K562 (cell line): ENCODE measurements at regions not wholly inside any gene's neighbourhood (a gene's known extent, or its start where the extent isn't known, plus 50 kb on each side); places are given as distances from the start of the nearest gene placed in this dataset.
A peak's percentile ranks its signal among the peaks of the same experiment; 100 is the strongest.

Experiments used
- ATAC-seq: fragments of 200-7000 bp; cut with Tn5 transposase; 3 replicates; pipeline ENCODE4 v1.9.1; 2020; ENCODE audit warnings: moderate library complexity
- BruUV-seq: library from RNA; stranded (reverse); fragments of 400-500 nt; replicated peaks from 2 replicates; lab custom pipeline; 2021; lab: Mats Ljungman, UMichigan
- CTCF ChIA-PET: fragments of 300-600 bp; formaldehyde crosslinking; extraction: SDS; loops from one replicate; lab custom pipeline; 2021; ENCODE audit warnings: low intra/inter-chr PET ratio; lab: Yijun Ruan, JAX
- POLR2A ChIA-PET: fragments of 300-600, 350-650 bp; sonication (Branson Sonifier 250); formaldehyde crosslinking; extraction: SDS; loops from one replicate; lab custom pipeline; 2021; ENCODE audit warnings: antibody characterized with exemption, inconsistent platforms; lab: Yijun Ruan, JAX
- DNase-seq, 4 experiments: peaks; one replicate each; pipeline versions ENCODE4 v3.0.0 to v3.0.0-alpha.2; 2011 to 2018; ENCODE audit warnings: low spot score in 3 of 4, mixed read lengths in 3 of 4; ENCODE audit errors: extremely low read depth in 1 of 4
- FAIRE-seq: peaks from 2 replicates; lab custom pipeline; 2011; peaks lifted over from hg19 to GRCh38; lab: Jason Lieb, UNC
- H2AFZ ChIP-seq: 2 replicates; pipeline ENCODE4 v1.6.0; 2011; ENCODE audit warnings: low read depth, low read length, control low read depth, inconsistent platforms
- H3K27ac ChIP-seq: fragments of 200-600 bp; 3 replicates; pipeline ENCODE4 v1.8.0; 2011; ENCODE audit warnings: low read depth, mild to moderate bottlenecking, control low read depth, inconsistent platforms, low read length, moderate library complexity, mixed read lengths; ENCODE audit errors: extremely low read depth
- H3K27me3 ChIP-seq, 2 experiments: fragments of 300-600 bp in 1 of 2; 2 replicates in 1 of 2; 3 replicates in 1 of 2; pipeline versions ENCODE4 v1.6.0 to v1.8.0; 2011; ENCODE audit warnings: inconsistent platforms in 2 of 2, low read length in 2 of 2, mild to moderate bottlenecking in 1 of 2, mixed read lengths in 1 of 2, moderate library complexity in 1 of 2; ENCODE audit not compliant: control insufficient read depth in 2 of 2, insufficient read depth in 2 of 2
- H3K36me3 ChIP-seq: fragments of 300-600 bp; 3 replicates; pipeline ENCODE4 v1.8.0; 2011; ENCODE audit warnings: mild to moderate bottlenecking, low read length, inconsistent platforms; ENCODE audit not compliant: control insufficient read depth, insufficient read depth
- H3K4me1 ChIP-seq, 2 experiments: fragments of 200-600 bp in 1 of 2; replicated peaks in 1 of 2; 2 replicates in 1 of 2; 3 replicates in 1 of 2; pipeline versions ENCODE4 v1.5.1 to v1.8.0; 2011; ENCODE audit warnings: inconsistent platforms in 2 of 2, low read length in 2 of 2, mild to moderate bottlenecking in 1 of 2, mixed read lengths in 1 of 2, moderate library complexity in 1 of 2; ENCODE audit not compliant: control insufficient read depth in 2 of 2, insufficient read depth in 2 of 2
- H3K4me2 ChIP-seq: 2 replicates; pipeline ENCODE4 v1.6.1; 2011; ENCODE audit warnings: low read length, control low read depth, inconsistent platforms, mixed read lengths; ENCODE audit not compliant: insufficient read depth
- H3K4me3 ChIP-seq: fragments of 200-600 bp; sonication (generic), shearing (Covaris generic); 2 replicates; pipeline ENCODE4 v1.5.1; 2016; ENCODE audit warnings: control low read depth, inconsistent platforms
- H3K79me2 ChIP-seq: fragments of 200-600 bp; 3 replicates; pipeline ENCODE4 v1.8.0; 2011; ENCODE audit warnings: low read length, inconsistent platforms; ENCODE audit not compliant: control insufficient read depth, insufficient read depth
- H3K9ac ChIP-seq, 2 experiments: 2 replicates each; pipeline versions ENCODE4 v1.6.0 to v1.6.1; 2011; ENCODE audit warnings: low read depth in 2 of 2, low read length in 2 of 2, control low read depth in 1 of 2, inconsistent platforms in 1 of 2, mild to moderate bottlenecking in 1 of 2, mixed read lengths in 1 of 2; ENCODE audit not compliant: insufficient read depth in 1 of 2
- H3K9me1 ChIP-seq: one replicate; pipeline ENCODE4 v1.6.0; 2011; ENCODE audit warnings: inconsistent platforms, mild to moderate bottlenecking, low read length, moderate library complexity; ENCODE audit not compliant: control insufficient read depth, insufficient read depth
- H3K9me3 ChIP-seq: replicated peaks from 2 replicates; pipeline ENCODE4 v1.5.1; 2011; ENCODE audit warnings: low read depth, low read length, inconsistent platforms; ENCODE audit not compliant: control insufficient read depth, insufficient read depth
- H4K20me1 ChIP-seq: replicated peaks from 2 replicates; pipeline ENCODE4 v1.6.1; 2011; ENCODE audit warnings: low read length, inconsistent platforms, mixed read lengths; ENCODE audit not compliant: control insufficient read depth, insufficient read depth
- ARHGAP35 ChIP-seq: fragments of 450-650 bp; IDR thresholded peaks from 2 replicates; pipeline ENCODE4 v1.6.1; 2018; ENCODE audit not compliant: partially characterized antibody
- ARID3B ChIP-seq: fragments of 250-450 bp; sonication (Bioruptor Pico); IDR thresholded peaks from 2 replicates; pipeline ENCODE4 v1.4.0; 2020; ENCODE audit warnings: borderline replicate concordance
- ATF2 ChIP-seq: sonication (generic); formaldehyde crosslinking; IDR thresholded peaks from 2 replicates; pipeline ENCODE4 v1.8.1; 2022; ENCODE audit warnings: missing genetic modification reagents
- ATF6 ChIP-seq: sonication (generic); formaldehyde crosslinking; IDR thresholded peaks from 2 replicates; pipeline ENCODE4 v1.4.0; 2020; ENCODE audit warnings: mild to moderate bottlenecking, missing genetic modification reagents
- E2F1 ChIP-seq: sonication (generic); formaldehyde crosslinking; IDR thresholded peaks from 2 replicates; pipeline ENCODE4 v1.8.1; 2023; ENCODE audit warnings: mild to moderate bottlenecking, missing genetic modification reagents, moderate library complexity
- E2F8 ChIP-seq: fragments of 450-650 bp; IDR thresholded peaks from 2 replicates; pipeline ENCODE4 v1.7.1; 2018; ENCODE audit warnings: mild to moderate bottlenecking, low read depth; ENCODE audit not compliant: partially characterized antibody
- NCOA1 ChIP-seq: fragments of 450-650 bp; IDR thresholded peaks from 2 replicates; pipeline ENCODE4 v1.6.1; 2016; ENCODE audit warnings: low read depth
- PHF20 ChIP-seq: fragments of 450-650 bp; IDR thresholded peaks from 2 replicates; pipeline ENCODE4 v1.6.1; 2018; ENCODE audit not compliant: partially characterized antibody
- RNF219 ChIP-seq: fragments of 250-450 bp; sonication (Bioruptor Pico); IDR thresholded peaks from 2 replicates; pipeline ENCODE4 v1.5.0; 2022; ENCODE audit warnings: mild to moderate bottlenecking
- SIN3A ChIP-seq, 2 experiments: fragments of 150-350 bp in 1 of 2; IDR thresholded peaks; 2 replicates each; pipeline ENCODE4 v1.6.1; 2011 to 2016; ENCODE audit warnings: borderline replicate concordance in 2 of 2, low read depth in 2 of 2, low read length in 2 of 2, mild to moderate bottlenecking in 2 of 2, moderate library complexity in 2 of 2; ENCODE audit not compliant: control insufficient read depth in 1 of 2
- WGBS: fragments of 100-300 bp; shearing (Covaris generic); methylation state at CpG from one replicate; pipeline ENCODE4 v1.1.6; 2016; ENCODE audit warnings: low coverage, mixed read lengths; ENCODE audit not compliant: insufficient coverage; ENCODE audit errors: missing lambda C conversion rate; 5-methylcytosine and 5-hydroxymethylcytosine counted together
- in situ Hi-C: fragments of 300-500 bp; cut with MboI; formaldehyde crosslinking; loops from 4 replicates; pipeline ENCODE4 v1.15.0; 2018; ENCODE audit warnings: inconsistent platforms, mixed read lengths
- intact Hi-C: fragments of 100-400 bp; cut with micrococcal nuclease; formaldehyde crosslinking; loops from 2 replicates; pipeline ENCODE4 v1.14.2; 2022

GRCh38 chr1:228852024-228852423 lies 116.7 kb downstream of the RHOU start:
- ATAC-seq (peak; percentile 27; the same call in 1 of the 3 replicates), DNase-seq (no peak), FAIRE-seq (no peak)
- BruUV-seq = no TSS peak
- in situ Hi-C loops (no loop called here), intact Hi-C loops (no loop called here)
- H3K4me2 ChIP-seq = no peak overlapping the region
- peaks cover 0 to 4% of the 10 kb centered on the region in 2 experiments; a peak in 1 of 5 replicates for H3K27me3 ChIP-seq
- H3K27ac ChIP-seq = no peak overlapping the region; the same call in 2 of the 3 replicates
- H3K4me1 ChIP-seq = no peaks in the 10 kb centered on the region
- H4K20me1 ChIP-seq = no peaks in the 10 kb centered on the region
- no peaks in the 10 kb centered on the region for H3K36me3 ChIP-seq
- no peaks in the 10 kb centered on the region for H3K79me2 ChIP-seq
- H2AFZ ChIP-seq = no peak overlapping the region
- no peak overlapping the region for H3K9ac ChIP-seq
- H3K9me1 ChIP-seq = no peaks in the 10 kb centered on the region
- no peaks in the 10 kb centered on the region for H3K9me3 ChIP-seq
- ChIA-PET CTCF (no interaction called here), POLR2A (interaction anchor here (0.8 kb wide), 1 partner anchor 567 kb away, joined by 3 read pairs; no protein-coding TSS in a partner anchor)
- H3K4me3 ChIP-seq = no peak overlapping the region
- 0% methylated on average over 4 of the region's 4 CpGs for WGBS
- TF ChIP-seq NCOA1 (no peak), E2F1 (CRISPR knock-in tag) (no peak), SIN3A (IDR thresholded peaks at IDR 0.05; ENCODE audit: borderline replicate concordance in 2 of 2, control insufficient read depth in 1 of 2, low read depth in 2 of 2, low read length in 2 of 2) (no peak), ARHGAP35 (no peak), E2F8 (no peak), PHF20 (no peak), ARID3B (CRISPR knock-in tag) (no peak), ATF6 (CRISPR knock-in tag) (no peak), ATF2 (CRISPR knock-in tag) (no peak), RNF219 (CRISPR knock-in tag) (no peak)
